SH-SY5Y (cell line): ENCODE measurements at regions not wholly inside any gene's neighbourhood (a gene's known extent, or its start where the extent isn't known, plus 50 kb on each side); places are given as distances from the start of the nearest gene placed in this dataset.

Experiments used
- GATA2 ChIP-seq: IDR thresholded peaks from 2 replicates; pipeline ENCODE4 v1.6.1; 2011; ENCODE audit warnings: mild to moderate bottlenecking, low read depth, low read length
- GATA3 ChIP-seq: IDR thresholded peaks from 2 replicates; pipeline ENCODE4 v1.6.1; 2011; ENCODE audit warnings: low read depth, mild to moderate bottlenecking, low read length, moderate library complexity

- TF ChIP-seq GATA2 (no peak), GATA3 (no peak)
These were observed 139.1 kb upstream of the FOXF1 start for GRCh38 chr16:86371083-86371803.
